WTC11 (cell line): ENCODE measurements at regions not wholly inside any gene's neighbourhood (a gene's known extent, or its start where the extent isn't known, plus 50 kb on each side); places are given as distances from the start of the nearest gene placed in this dataset.

Experiments used
- ATAC-seq: fragments of 200-7000 bp; cut with Tn5 transposase; 2 replicates; pipeline ENCODE4 v1.10.0; 2021; ENCODE audit warnings: mild to moderate bottlenecking, moderate library complexity
- CTCF ChIA-PET: fragments of 300-600 bp; sonication (Branson Sonifier 250); formaldehyde crosslinking; loops from one replicate; lab custom pipeline; 2021; ENCODE audit warnings: antibody characterized with exemption; lab: Charles Lee
- POLR2A ChIA-PET: fragments of 350-600 bp; sonication (Branson Sonifier 250); formaldehyde crosslinking; loops from one replicate; lab custom pipeline; 2021; ENCODE audit warnings: antibody characterized with exemption; lab: Charles Lee
- DNase-seq: peaks from one replicate; pipeline ENCODE4 v3.0.0; 2021; ENCODE audit warnings: low spot score
- H3K27ac Mint-ChIP-seq: 2 replicates; pipeline ENCODE4 v1.8.0; 2021; ENCODE audit warnings: mixed read lengths
- H3K27me3 Mint-ChIP-seq: 2 replicates; pipeline ENCODE4 v1.8.0; 2021; ENCODE audit warnings: low read depth, mild to moderate bottlenecking, moderate library complexity, mixed read lengths
- H3K36me3 Mint-ChIP-seq: 2 replicates; pipeline ENCODE4 v1.8.0; 2021; ENCODE audit warnings: mixed read lengths
- H3K4me1 Mint-ChIP-seq: 2 replicates; pipeline ENCODE4 v1.8.0; 2022; ENCODE audit warnings: mixed read lengths
- H3K4me3 Mint-ChIP-seq: 2 replicates; pipeline ENCODE4 v1.8.0; 2021; ENCODE audit warnings: mild to moderate bottlenecking, moderate library complexity, mixed read lengths
- H3K9me3 Mint-ChIP-seq: 2 replicates; pipeline ENCODE4 v1.8.0; 2021; ENCODE audit warnings: mixed read lengths
- ARID4B ChIP-seq: sonication (generic); formaldehyde crosslinking; IDR thresholded peaks from 2 replicates; pipeline ENCODE4 v1.8.0; 2023; ENCODE audit warnings: missing genetic modification reagents, mild to moderate bottlenecking, borderline replicate concordance
- ATF3 ChIP-seq: sonication (generic); formaldehyde crosslinking; conservative IDR thresholded peaks from 2 replicates; pipeline ENCODE4 v1.8.1; 2022; ENCODE audit warnings: mild to moderate bottlenecking, missing genetic modification reagents
- E2F4 ChIP-seq: sonication (generic); formaldehyde crosslinking; IDR thresholded peaks from 2 replicates; pipeline ENCODE4 v1.8.1; 2022; ENCODE audit warnings: low read depth, mild to moderate bottlenecking, moderate library complexity, missing genetic modification reagents, borderline replicate concordance
- ELF4 ChIP-seq: sonication (generic); formaldehyde crosslinking; IDR thresholded peaks from 2 replicates; pipeline ENCODE4 v1.8.1; 2022; ENCODE audit warnings: low read depth, mild to moderate bottlenecking, moderate library complexity, missing genetic modification reagents
- ESRRA ChIP-seq: sonication (generic); formaldehyde crosslinking; IDR thresholded peaks from 2 replicates; pipeline ENCODE4 v1.8.1; 2022; ENCODE audit warnings: mild to moderate bottlenecking, missing genetic modification reagents, borderline replicate concordance
- FOXP4 ChIP-seq: sonication (generic); formaldehyde crosslinking; IDR thresholded peaks from 2 replicates; pipeline ENCODE4 v1.8.0; 2022; ENCODE audit warnings: mild to moderate bottlenecking, missing genetic modification reagents
- IRF1 ChIP-seq: sonication (generic); formaldehyde crosslinking; IDR thresholded peaks from 2 replicates; pipeline ENCODE4 v1.8.0; 2023; ENCODE audit warnings: missing genetic modification reagents
- IRF2 ChIP-seq: sonication (generic); formaldehyde crosslinking; IDR thresholded peaks from 2 replicates; pipeline ENCODE4 v1.8.0; 2022; ENCODE audit warnings: low read depth, missing genetic modification reagents, borderline replicate concordance
- MXD4 ChIP-seq: fragments of 250-450 bp; sonication (Bioruptor Pico); IDR thresholded peaks from 2 replicates; pipeline ENCODE4 v1.8.0; 2021; ENCODE audit warnings: mild to moderate bottlenecking, moderate library complexity, borderline replicate concordance
- NFYB ChIP-seq: sonication (generic); formaldehyde crosslinking; conservative IDR thresholded peaks from 2 replicates; pipeline ENCODE4 v1.8.0; 2022; ENCODE audit warnings: low read depth, missing genetic modification reagents
- PRRX2 ChIP-seq: fragments of 250-450 bp; sonication (Bioruptor Pico); IDR thresholded peaks from 2 replicates; pipeline ENCODE4 v1.8.0; 2021; ENCODE audit warnings: mild to moderate bottlenecking
- USF1 ChIP-seq: sonication (generic); formaldehyde crosslinking; IDR thresholded peaks from 2 replicates; pipeline ENCODE4 v1.8.0; 2022; ENCODE audit warnings: mild to moderate bottlenecking, missing genetic modification reagents
- USF2 ChIP-seq: sonication (generic); formaldehyde crosslinking; IDR thresholded peaks from 2 replicates; pipeline ENCODE4 v1.8.1; 2023; ENCODE audit warnings: mild to moderate bottlenecking, missing genetic modification reagents, moderate library complexity
- ZNF281 ChIP-seq: sonication (generic); formaldehyde crosslinking; IDR thresholded peaks from 2 replicates; pipeline ENCODE4 v1.8.0; 2023; ENCODE audit warnings: mild to moderate bottlenecking, missing genetic modification reagents

- ChIA-PET POLR2A (no interaction called here), CTCF (no interaction called here)
- H3K27me3 Mint-ChIP-seq: peaks cover 26% of the 10 kb centered on the region
- DNase-seq: no peak
- no peak overlapping the region for H3K4me3 Mint-ChIP-seq
- H3K4me1 Mint-ChIP-seq: peaks cover 27% of the 10 kb centered on the region
- H3K9me3 Mint-ChIP-seq: no peaks in the 10 kb centered on the region
- no peak overlapping the region for H3K27ac Mint-ChIP-seq
- no peaks in the 10 kb centered on the region for H3K36me3 Mint-ChIP-seq
- ATAC-seq: no peak
- no peak for TF ChIP-seq ZNF281 (CRISPR knock-in tag)
- no peak for TF ChIP-seq E2F4 (CRISPR knock-in tag)
Measured at GRCh38 chr10:78910021-78910420, 158.7 kb upstream of the ZMIZ1 start.

- DNase-seq: no peak
- peaks cover 32% of the 10 kb centered on the region for H3K4me1 Mint-ChIP-seq
- no peak for ATAC-seq
- H3K36me3 Mint-ChIP-seq: no peaks in the 10 kb centered on the region
- H3K9me3 Mint-ChIP-seq: no peaks in the 10 kb centered on the region
- ChIA-PET CTCF (no interaction called here), POLR2A (no interaction called here)
- H3K27ac Mint-ChIP-seq: no peak overlapping the region
- no peak overlapping the region for H3K4me3 Mint-ChIP-seq
- TF ChIP-seq PRRX2 (CRISPR knock-in tag) (no peak), ESRRA (CRISPR knock-in tag) (no peak), ATF3 (CRISPR knock-in tag) (no peak), ARID4B (CRISPR knock-in tag) (no peak), USF2 (CRISPR knock-in tag) (no peak), MXD4 (CRISPR knock-in tag) (no peak), IRF2 (CRISPR knock-in tag) (no peak), IRF1 (CRISPR knock-in tag) (no peak), USF1 (CRISPR knock-in tag) (no peak), ELF4 (CRISPR knock-in tag) (no peak), FOXP4 (CRISPR knock-in tag) (no peak), NFYB (CRISPR knock-in tag) (no peak)
- H3K27me3 Mint-ChIP-seq: peaks cover 26% of the 10 kb centered on the region
Measured at GRCh38 chr10:78910476-78910875, 158.3 kb upstream of the ZMIZ1 start.
